Activated CD4-positive, alpha-beta T cell treated with anti-CD3 and anti-CD28 coated beads, Interleukin-2, amount 50 U/mL, for 1 hour (primary cell): ENCODE measurements at regions not wholly inside any gene's neighbourhood (a gene's known extent, or its start where the extent isn't known, plus 50 kb on each side); places are given as distances from the start of the nearest gene placed in this dataset.
"Not testable (repeated sequence)": the region's sequence is repeated elsewhere in the genome, so short reads cannot be mapped to it uniquely, and the experiment has no call there.

Experiments used
- DNase-seq: peaks from one replicate; pipeline ENCODE4 v3.0.0-alpha.2; 2020

DNA sequence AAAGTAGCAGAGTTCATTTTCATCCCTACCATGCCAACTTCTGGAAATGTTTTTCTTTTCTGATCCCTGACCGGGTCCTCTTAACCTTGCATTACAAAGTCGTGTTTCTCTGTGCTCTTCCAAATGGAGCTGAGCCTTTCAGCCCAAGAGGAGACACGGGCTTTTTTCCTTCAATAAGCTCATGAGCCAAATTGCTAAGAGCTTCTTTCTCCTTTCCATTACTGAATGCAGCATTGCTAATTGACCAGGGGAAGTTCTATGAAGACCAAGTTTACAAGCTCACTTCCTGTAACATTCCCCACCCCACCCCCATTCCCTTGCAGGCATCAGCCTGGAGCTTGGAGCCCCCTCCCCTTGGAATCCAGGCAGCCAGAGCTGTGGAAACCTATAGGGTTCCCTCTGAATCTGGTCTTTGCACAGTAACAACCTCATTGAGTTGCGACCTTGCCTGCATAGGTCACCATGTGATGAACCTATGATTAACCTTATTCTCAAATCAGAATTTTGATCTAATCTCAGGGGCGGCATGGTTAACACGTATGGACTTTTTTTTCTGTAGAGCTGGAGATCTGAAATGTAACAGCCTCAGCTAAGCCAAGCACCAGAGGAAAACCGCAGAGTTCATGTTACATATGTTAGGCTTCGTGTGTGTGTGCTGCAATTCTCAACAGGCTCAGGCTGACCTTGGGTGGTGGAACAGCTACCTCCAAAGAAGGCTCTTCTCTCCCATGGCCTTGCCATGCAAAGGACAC lies 395.7 kb upstream of the ZNF462 start:
- DNase-seq, result no peak

DNA sequence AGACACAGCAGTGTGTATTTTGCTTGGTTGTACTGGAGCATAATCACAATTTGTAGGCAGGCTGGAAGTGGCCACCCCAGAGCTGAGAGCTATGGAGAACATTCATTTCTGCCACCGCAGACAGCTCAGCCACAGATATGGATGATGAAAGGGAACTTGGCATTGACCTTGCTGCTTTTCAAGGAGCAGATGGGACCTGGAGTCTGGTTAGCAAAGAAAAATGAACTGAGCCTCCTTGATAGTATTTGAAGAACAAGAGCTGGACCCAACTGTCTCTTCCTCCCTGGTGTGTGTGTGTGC lies 395.2 kb upstream of the ZNF462 start:
- DNase-seq, result no peak

DNA sequence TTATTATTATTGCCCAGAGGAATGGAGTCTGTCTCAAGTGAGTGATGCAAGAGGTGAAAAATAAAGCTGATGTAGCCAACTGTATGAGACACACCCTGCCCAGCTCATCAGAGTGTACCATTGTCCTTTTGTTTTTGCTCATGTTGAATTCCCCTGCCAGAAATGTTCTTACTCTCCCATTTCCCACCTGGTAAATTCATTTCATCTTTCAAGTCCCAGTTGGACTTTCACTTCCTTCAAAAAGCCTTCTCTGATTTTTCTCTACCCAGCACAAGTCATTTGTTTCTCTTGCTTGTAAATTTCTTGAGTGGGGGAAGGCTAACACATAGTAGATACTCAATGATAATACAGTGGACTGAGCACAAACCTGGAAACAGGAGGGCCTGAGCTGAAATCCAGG lies 394.5 kb upstream of the ZNF462 start:
- no peak for DNase-seq

DNA sequence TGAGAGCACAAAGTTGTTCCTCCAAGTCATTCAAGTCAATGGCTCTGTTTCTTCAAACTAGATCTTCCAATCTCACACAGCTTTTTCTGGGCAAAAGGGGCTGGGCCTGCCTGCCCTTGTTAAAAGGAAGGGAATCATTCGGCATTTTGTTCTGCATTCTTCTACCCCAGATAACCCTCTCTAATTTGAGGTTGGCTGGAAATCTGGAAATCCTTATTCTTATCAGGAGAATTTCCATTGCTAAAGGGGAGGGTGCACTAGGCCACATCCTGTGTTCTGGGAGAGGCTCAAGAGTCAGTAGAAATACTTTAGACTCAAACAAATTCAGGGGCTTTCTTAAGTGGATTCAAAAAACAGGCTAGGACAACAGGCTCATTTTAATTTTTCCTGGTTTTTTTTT lies 384.7 kb upstream of the ZNF462 start:
- DNase-seq, result no peak

DNA sequence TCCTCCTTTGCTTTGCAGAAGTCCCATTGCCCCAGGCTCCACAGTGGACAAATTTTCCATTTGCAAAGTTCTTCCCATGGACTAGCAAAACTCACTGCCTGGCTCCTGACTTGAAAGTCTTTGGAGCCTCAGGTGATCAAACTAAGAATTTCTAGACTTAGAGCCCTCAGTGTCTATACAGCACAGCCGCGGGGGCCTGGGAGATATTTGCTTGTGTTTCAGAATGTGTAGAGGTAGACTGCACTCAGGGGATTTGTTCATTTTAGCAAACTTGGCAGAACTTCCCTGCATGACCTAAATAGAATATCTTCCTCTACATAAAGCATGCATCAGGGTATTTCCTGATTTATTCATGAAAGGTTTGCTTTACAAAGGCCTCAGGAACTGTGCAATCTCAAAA lies 384.2 kb upstream of the ZNF462 start:
- no peak for DNase-seq

DNA sequence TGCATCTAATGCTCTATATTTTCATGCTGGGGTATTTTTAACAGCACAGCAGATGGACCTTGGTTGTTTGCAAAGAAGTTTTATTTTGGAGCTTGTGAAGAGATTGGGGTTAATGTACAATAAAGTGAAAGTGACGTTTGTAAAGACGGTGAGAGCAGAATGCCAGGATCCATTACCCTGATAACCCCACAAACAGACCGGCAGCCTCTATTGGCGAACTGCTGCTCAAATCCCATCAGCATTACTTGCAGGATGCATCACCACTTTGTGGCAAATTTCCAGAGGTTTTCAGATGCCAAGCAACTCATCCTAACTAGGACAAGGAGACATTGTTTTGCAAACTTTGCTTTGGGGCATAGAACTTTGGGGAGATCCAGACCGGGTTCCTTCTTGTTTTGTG lies 383.3 kb upstream of the ZNF462 start:
- DNase-seq, result no peak

GRCh38 chr9:106481013-106481609 lies 381.9 kb upstream of the ZNF462 start:
- DNase-seq, result no peak

DNA sequence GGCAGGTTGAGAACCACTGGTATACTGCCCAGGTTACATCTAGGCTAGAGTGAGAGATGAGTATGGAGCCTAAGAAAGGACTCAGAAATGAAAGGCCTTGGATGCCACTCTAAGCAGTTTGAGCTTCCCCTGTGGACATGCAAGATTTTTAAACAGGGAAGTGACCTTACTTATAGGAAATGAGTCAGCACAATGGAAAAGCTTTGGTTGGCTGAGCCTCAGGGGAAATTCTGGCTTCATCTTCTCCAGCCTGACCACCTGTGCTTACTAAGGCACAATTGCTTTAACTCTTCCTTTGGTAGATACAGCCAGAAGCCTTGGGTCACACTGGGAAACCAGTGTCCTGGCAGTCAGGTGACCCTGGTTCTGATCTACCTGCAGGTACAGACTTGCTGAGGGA lies 380.2 kb upstream of the ZNF462 start:
- no peak for DNase-seq

- no peak for DNase-seq
These were observed 376.3 kb upstream of the ZNF462 start for GRCh38 chr9:106486685-106487084.

- no peak for DNase-seq
These were observed 375.7 kb upstream of the ZNF462 start for GRCh38 chr9:106487266-106487665.

DNA sequence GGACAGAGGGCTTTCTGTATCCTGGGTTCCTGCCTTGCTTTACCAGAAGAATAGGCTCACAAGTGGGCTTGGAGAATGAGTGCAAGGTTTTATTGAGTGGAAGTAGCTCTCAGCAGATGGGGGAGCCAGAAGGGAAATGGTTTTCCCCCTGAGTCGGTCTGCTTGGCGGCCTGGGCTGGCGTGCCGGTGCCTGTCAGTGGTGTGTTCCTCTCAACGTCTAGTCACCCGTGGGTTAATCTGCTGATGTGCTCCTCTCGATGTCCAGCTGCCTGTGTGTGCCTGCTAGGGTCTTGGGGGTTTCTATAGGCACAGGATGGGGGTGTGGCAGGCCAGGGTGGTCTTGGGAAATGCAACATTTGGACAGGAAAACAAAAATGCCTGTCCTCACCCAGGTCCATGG lies 370.8 kb upstream of the ZNF462 start:
- not testable (repeated sequence) for DNase-seq

- no peak for DNase-seq
These were observed 362.8 kb upstream of the ZNF462 start for GRCh38 chr9:106500171-106500570.

DNA sequence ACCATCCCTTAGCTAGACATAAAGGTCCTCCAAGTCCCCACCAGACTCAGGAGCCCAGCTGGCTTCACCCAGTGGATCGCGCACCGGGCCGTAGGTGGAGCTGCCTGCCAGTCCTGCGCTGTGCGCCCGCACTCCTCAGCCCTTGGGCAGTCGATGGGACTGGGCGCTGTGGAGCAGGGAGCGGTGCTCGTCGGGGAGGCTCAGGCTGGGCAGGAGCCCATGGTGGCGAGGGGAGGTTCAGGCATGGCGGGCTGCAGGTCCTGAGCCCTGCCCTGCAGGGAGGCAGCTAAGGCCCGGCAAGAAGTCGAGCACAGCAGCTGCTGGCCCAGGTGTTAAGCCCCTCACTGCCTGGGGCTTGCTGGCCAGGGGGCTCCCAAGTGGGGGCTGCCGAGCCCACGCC lies 361.8 kb upstream of the ZNF462 start:
- not testable (repeated sequence) for DNase-seq

GRCh38 chr9:106502930-106503329 lies 360.0 kb upstream of the ZNF462 start:
- no peak for DNase-seq

- DNase-seq, result no peak
These were observed 359.2 kb upstream of the ZNF462 start for GRCh38 chr9:106503759-106504158.

DNA sequence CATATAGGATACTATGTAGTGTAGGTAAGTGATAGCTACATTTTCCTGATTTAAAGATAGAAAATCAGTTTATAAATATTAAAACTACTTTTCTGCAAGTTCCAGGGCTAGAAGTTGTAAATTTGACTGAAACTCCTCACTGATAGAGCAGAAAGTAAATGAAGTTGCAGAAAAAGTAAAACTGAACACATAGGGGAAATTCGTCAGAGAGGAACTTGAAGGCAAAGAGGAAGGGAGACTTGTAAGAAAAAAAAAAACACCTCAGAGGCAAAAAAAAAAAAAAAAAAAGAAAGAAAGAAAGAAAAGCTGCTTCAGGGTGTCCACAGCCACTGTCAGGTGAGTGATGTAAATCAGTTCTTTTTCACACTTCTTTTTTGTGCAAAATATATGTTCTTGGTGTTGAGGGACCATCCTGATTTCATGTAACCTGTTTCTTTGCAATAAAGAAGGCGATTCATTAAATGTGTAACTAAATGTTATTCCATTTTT lies 336.2 kb upstream of the ZNF462 start:
- DNase-seq, result no peak

DNA sequence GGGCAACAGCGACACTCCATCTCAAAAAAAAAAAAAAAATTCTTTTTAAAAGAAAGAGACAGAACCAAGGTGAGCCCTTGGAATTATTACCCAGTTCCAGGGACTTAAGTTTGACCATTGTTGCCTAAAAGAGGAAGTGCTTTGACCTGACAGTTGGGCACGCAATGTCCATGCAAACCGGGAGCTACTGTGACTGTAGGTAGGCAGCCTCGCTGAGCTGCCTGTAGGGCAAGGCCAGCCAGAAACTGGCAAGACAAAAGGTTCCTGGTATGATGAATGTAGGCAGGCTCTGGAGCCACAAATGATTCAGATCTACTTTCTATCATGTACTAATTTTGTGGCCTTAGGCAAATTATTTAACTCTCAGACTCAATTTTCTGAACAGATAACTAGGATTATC lies 334.8 kb upstream of the ZNF462 start:
- no peak for DNase-seq

DNA sequence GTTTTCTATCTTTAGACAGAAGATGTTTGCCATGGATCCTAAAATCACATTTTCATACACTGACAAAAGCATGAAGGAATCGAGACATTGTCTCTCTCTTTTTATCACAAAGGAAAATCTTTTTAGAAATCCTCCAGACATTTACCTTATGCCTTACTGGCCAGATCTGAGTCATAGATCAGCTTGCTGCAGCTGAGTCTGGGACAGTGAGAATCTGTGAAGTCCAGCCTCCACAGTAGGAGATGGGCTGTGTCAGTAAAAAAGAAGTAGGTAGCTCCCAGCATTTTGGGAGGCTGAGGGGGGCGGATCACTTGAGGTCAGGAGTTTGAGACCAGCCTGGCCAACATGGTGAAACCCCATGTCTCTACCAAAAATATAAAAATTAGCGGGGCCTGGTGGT lies 333.4 kb upstream of the ZNF462 start:
- DNase-seq, result no peak

DNA sequence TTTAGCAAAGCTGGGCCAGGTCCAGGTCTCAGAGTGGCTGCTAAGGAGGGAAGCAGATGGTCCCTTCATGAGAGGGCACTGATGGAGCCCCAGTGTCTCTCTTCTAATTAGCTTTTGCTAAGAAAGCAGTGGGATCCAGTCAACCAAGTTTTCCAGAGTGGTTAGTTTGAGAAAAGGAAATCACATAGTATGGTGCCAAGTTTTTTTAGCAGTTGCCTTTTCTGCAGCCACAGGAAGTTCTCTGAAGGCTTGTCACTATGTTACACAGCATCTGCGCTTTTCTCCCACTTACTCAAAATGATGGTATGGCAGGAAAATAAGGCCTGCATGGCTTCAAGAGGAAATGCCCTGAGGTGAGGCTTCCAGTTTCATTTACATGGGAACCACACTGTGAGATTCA lies 331.5 kb upstream of the ZNF462 start:
- no peak for DNase-seq

GRCh38 chr9:106532306-106533015 lies 330.5 kb upstream of the ZNF462 start:
- no peak for DNase-seq

DNA sequence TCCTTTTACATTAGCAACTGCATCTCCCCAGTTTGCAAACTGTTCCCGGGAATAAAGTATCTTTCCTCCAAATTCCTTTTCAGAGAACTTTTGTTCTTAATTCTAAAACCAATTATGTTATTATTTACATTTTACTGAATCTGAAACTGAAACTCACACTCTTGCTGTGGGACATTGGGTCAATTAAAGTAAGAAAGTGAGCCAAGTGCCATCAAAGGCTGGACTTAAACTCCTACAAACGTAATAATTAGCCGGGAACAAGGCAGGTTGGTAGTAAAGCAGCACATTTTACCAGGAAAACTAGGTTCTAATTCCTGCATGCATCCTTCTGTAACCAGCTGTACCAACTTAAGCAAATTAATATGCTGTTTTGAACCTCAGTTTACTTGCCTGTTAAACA lies 328.2 kb upstream of the ZNF462 start:
- DNase-seq, result no peak

- DNase-seq, result no peak
These were observed 327.5 kb upstream of the ZNF462 start for GRCh38 chr9:106535439-106535838.

GRCh38 chr9:106557996-106558667 lies 304.8 kb upstream of the ZNF462 start:
- DNase-seq, result no peak

- DNase-seq, result no peak
These were observed 302.4 kb upstream of the ZNF462 start for GRCh38 chr9:106560540-106560939.
